ENCODE measurements at regions not wholly inside any gene's neighbourhood (a gene's known extent, or its start where the extent isn't known, plus 50 kb on each side); places are given as distances from the start of the nearest gene placed in this dataset.

- no peak for TF ChIP-seq CTCF (conservative IDR thresholded peaks at IDR 0.05 in 1 of 2, IDR thresholded peaks at IDR 0.05 in 1 of 2; ENCODE audit: low read depth in 1 of 2, low read length in 2 of 2)
- no peak for TF ChIP-seq EZH2 (IDR thresholded peaks at IDR 0.05; ENCODE audit: low read length, missing control alignments)
Measured at GRCh38 chr5:143636931-143637528, 174.9 kb upstream of the HMHB1 start.

Data from fibroblast of lung (primary cell).